Smooth muscle cell (in vitro differentiated cells): ENCODE measurements at regions not wholly inside any gene's neighbourhood (a gene's known extent, or its start where the extent isn't known, plus 50 kb on each side); places are given as distances from the start of the nearest gene placed in this dataset.

ENCODE experiments used
- DNase-seq: peaks from one replicate; lab custom pipeline; 2025; ENCODE audit not compliant: unreplicated experiment; lab: John Stamatoyannopoulos, UW
- H2AFZ ChIP-seq: fragments of 200-600 bp; sonication (generic); 2 replicates; pipeline ENCODE4 v1.6.0; 2016; ENCODE audit warnings: antibody characterized with exemption, low read depth, mild to moderate bottlenecking
- H3F3A ChIP-seq: fragments of 200-600 bp; sonication (generic); 2 replicates; pipeline ENCODE4 v1.6.0; 2017; ENCODE audit warnings: antibody characterized with exemption, low read depth
- H3K27ac ChIP-seq: fragments of 200-600 bp; sonication (generic); 2 replicates; pipeline ENCODE4 v1.5.1; 2016; ENCODE audit warnings: low read depth, mild to moderate bottlenecking
- H3K27me3 ChIP-seq: fragments of 200-600 bp; sonication (generic); 2 replicates; pipeline ENCODE4 v1.6.1; 2016; ENCODE audit warnings: low read depth, mild to moderate bottlenecking
- H3K36me3 ChIP-seq: fragments of 200-600 bp; sonication (generic); 2 replicates; pipeline ENCODE4 v1.5.1; 2016; ENCODE audit warnings: low read depth
- H3K4me1 ChIP-seq: fragments of 200-600 bp; sonication (generic); 2 replicates; pipeline ENCODE4 v1.5.1; 2016; ENCODE audit warnings: low read depth
- H3K4me2 ChIP-seq: fragments of 200-600 bp; sonication (generic); 2 replicates; pipeline ENCODE4 v1.6.0; 2016; ENCODE audit warnings: mild to moderate bottlenecking
- H3K4me3 ChIP-seq: fragments of 200-600 bp; sonication (generic); 2 replicates; pipeline ENCODE4 v1.5.1; 2016; ENCODE audit warnings: mild to moderate bottlenecking
- H3K79me2 ChIP-seq: fragments of 200-600 bp; sonication (generic); 2 replicates; pipeline ENCODE4 v1.6.0; 2016; ENCODE audit warnings: low read depth, mild to moderate bottlenecking
- H3K9ac ChIP-seq: fragments of 200-600 bp; sonication (generic); 2 replicates; pipeline ENCODE4 v1.6.0; 2016; ENCODE audit warnings: low read depth
- H3K9me3 ChIP-seq: fragments of 200-600 bp; sonication (generic); replicated peaks from 2 replicates; pipeline ENCODE4 v1.5.1; 2016; ENCODE audit warnings: low read depth
- H4K20me1 ChIP-seq: fragments of 200-600 bp; sonication (generic); 2 replicates; pipeline ENCODE4 v1.6.0; 2016; ENCODE audit warnings: low read depth
- WGBS: methylation state at CpG from one replicate; pipeline ENCODE4 v1.1.7; 2016; ENCODE audit warnings: low lambda C conversion rate; 5-methylcytosine and 5-hydroxymethylcytosine counted together
- TF ChIP-seq, protein P1 (sequence below): fragments of 200-600 bp; sonication (generic); IDR thresholded peaks from 2 replicates; pipeline ENCODE4 v1.5.1; 2017; ENCODE audit warnings: borderline replicate concordance, mild to moderate bottlenecking, antibody characterized with exemption; ENCODE audit not compliant: insufficient read depth, poor library complexity, severe bottlenecking

- no peaks in the 10 kb centered on the region for H3K79me2 ChIP-seq
- no peaks in the 10 kb centered on the region for H3K27me3 ChIP-seq
- H3K9ac ChIP-seq, result no peak overlapping the region
- no peaks in the 10 kb centered on the region for H3K4me1 ChIP-seq
- no peaks in the 10 kb centered on the region for H3K9me3 ChIP-seq
- no peak overlapping the region for H2AFZ ChIP-seq
- no peak overlapping the region for H3K4me3 ChIP-seq
- no peak for DNase-seq
- 87% methylated on average over 4 of the region's 4 CpGs for WGBS
- no peaks in the 10 kb centered on the region for H4K20me1 ChIP-seq
- TF ChIP-seq, protein P1, sequence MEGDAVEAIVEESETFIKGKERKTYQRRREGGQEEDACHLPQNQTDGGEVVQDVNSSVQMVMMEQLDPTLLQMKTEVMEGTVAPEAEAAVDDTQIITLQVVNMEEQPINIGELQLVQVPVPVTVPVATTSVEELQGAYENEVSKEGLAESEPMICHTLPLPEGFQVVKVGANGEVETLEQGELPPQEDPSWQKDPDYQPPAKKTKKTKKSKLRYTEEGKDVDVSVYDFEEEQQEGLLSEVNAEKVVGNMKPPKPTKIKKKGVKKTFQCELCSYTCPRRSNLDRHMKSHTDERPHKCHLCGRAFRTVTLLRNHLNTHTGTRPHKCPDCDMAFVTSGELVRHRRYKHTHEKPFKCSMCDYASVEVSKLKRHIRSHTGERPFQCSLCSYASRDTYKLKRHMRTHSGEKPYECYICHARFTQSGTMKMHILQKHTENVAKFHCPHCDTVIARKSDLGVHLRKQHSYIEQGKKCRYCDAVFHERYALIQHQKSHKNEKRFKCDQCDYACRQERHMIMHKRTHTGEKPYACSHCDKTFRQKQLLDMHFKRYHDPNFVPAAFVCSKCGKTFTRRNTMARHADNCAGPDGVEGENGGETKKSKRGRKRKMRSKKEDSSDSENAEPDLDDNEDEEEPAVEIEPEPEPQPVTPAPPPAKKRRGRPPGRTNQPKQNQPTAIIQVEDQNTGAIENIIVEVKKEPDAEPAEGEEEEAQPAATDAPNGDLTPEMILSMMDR, result no peak
- H3K36me3 ChIP-seq, result no peaks in the 10 kb centered on the region
- H3K4me2 ChIP-seq, result no peak overlapping the region
- H3K27ac ChIP-seq, result no peak overlapping the region
- H3F3A ChIP-seq, result no peaks in the 10 kb centered on the region
Measured at GRCh38 chr16:6248199-6248598, 1084.4 kb upstream of the RBFOX1 start.

- Histone ChIP-seq H3F3A (no peaks in the 10 kb centered on the region), H3K4me2 (no peak overlapping the region), H3K36me3 (no peaks in the 10 kb centered on the region), H3K27me3 (no peaks in the 10 kb centered on the region), H3K4me1 (no peaks in the 10 kb centered on the region), H3K4me3 (no peak overlapping the region), H3K79me2 (no peaks in the 10 kb centered on the region), H3K9me3 (no peaks in the 10 kb centered on the region), H3K9ac (no peak overlapping the region), H3K27ac (no peak overlapping the region), H2AFZ (no peak overlapping the region), H4K20me1 (no peaks in the 10 kb centered on the region)
- 88% methylated on average over 4 of the region's 4 CpGs for WGBS
- TF ChIP-seq, protein P1, result no peak
- no peak for DNase-seq
Measured at GRCh38 chr16:6247775-6248174, 1084.9 kb upstream of the RBFOX1 start.

GRCh38 chr16:6247150-6247549, 1085.5 kb upstream of the RBFOX1 start:
- H3F3A ChIP-seq, result no peaks in the 10 kb centered on the region
- no peak for DNase-seq
- H3K27ac ChIP-seq, result no peak overlapping the region
- no peaks in the 10 kb centered on the region for H3K36me3 ChIP-seq
- no peaks in the 10 kb centered on the region for H3K4me1 ChIP-seq
- H3K9me3 ChIP-seq, result no peaks in the 10 kb centered on the region
- no peaks in the 10 kb centered on the region for H4K20me1 ChIP-seq
- no peak overlapping the region for H2AFZ ChIP-seq
- no peak overlapping the region for H3K4me3 ChIP-seq
- no peak overlapping the region for H3K4me2 ChIP-seq
- no peaks in the 10 kb centered on the region for H3K27me3 ChIP-seq
- TF ChIP-seq, protein P1, result no peak
- no peak overlapping the region for H3K9ac ChIP-seq
- WGBS, result 87% methylated on average over 3 of the region's 3 CpGs
- no peaks in the 10 kb centered on the region for H3K79me2 ChIP-seq

GRCh38 chr16:6246266-6246665, 1086.4 kb upstream of the RBFOX1 start:
- TF ChIP-seq, protein P1, result no peak
- no peak for DNase-seq
- no peaks in the 10 kb centered on the region for H3K79me2 ChIP-seq
- no peak overlapping the region for H3K9ac ChIP-seq
- no peaks in the 10 kb centered on the region for H3K36me3 ChIP-seq
- H3K4me3 ChIP-seq, result no peak overlapping the region
- H3K9me3 ChIP-seq, result no peaks in the 10 kb centered on the region
- no peak overlapping the region for H3K4me2 ChIP-seq
- H2AFZ ChIP-seq, result no peak overlapping the region
- H4K20me1 ChIP-seq, result no peaks in the 10 kb centered on the region
- no peak overlapping the region for H3K27ac ChIP-seq
- H3K4me1 ChIP-seq, result no peaks in the 10 kb centered on the region
- no peaks in the 10 kb centered on the region for H3F3A ChIP-seq
- H3K27me3 ChIP-seq, result no peaks in the 10 kb centered on the region
